CD4-positive, alpha-beta T cell treated with Interferon alpha-2 for 1 hour (primary cell): ENCODE measurements at regions not wholly inside any gene's neighbourhood (a gene's known extent, or its start where the extent isn't known, plus 50 kb on each side); places are given as distances from the start of the nearest gene placed in this dataset.

Source experiments
- DNase-seq, 2 donors: peaks; one replicate each; pipeline ENCODE4 v3.0.0-alpha.2; 2020 to 2022

GRCh38 chr4:146022541-146022940 is 83.9 kb upstream of the ZNF827 start:
- no peak for DNase-seq

- DNase-seq, result no peak
Measured at GRCh38 chr4:146018247-146018646, 79.6 kb upstream of the ZNF827 start.

GRCh38 chr4:146004730-146005129 is 66.1 kb upstream of the ZNF827 start:
- no peak for DNase-seq

- no peak for DNase-seq
Measured at GRCh38 chr4:145988628-145989027, 50.0 kb upstream of the ZNF827 start.
